ENCODE measurements at regions not wholly inside any gene's neighbourhood (a gene's known extent, or its start where the extent isn't known, plus 50 kb on each side); places are given as distances from the start of the nearest gene placed in this dataset.
A peak's percentile ranks its signal among the peaks of the same experiment; 100 is the strongest.

- DNase-seq = no peak
These were observed 138.5 kb upstream of the CDH20 start for GRCh38 chr18:61194726-61195125.

DNA sequence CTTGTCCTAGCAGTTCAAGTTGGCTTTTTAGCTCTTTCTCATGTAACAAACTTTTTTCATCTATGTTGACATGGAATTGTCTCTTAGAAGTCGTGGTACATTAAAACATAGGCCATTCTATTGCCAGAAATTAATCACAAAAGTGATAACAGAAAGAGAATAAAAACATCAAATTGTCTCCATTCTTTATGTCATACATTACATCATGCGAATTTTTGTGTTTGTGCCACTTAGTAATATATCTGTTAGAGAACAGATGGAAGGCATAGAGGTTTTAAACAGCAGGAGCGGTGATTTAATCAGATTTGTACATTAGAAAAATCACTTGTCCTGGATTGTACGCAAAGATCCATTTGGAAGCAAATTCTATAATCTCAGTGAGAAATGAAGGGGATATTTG, 136.5 kb upstream of the CDH20 start:
- no peak for DNase-seq

DNA sequence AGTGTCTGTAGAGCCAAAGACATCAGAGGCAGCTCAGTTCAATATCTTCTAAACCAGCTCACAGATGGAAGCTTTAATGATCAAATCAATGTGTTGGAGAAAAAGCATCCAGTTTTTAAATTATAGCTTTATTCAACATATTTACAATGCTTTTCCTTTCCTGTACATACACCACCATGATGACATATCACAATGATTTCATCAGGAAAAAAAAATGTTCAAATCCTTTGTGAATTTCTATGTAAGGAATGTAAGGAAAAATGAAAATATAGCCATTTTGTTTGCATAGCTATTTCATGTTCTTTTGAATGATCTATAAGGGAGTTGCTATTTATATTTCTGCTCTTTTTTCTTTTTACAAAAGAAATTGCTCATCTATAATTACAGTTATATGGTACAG, 134.7 kb upstream of the CDH20 start:
- no peak for DNase-seq

- peak in 1 of 2 donors; percentile 11 for DNase-seq
These were observed 133.9 kb upstream of the CDH20 start for GRCh38 chr18:61199171-61199848.

GRCh38 chr18:61201511-61201910, 131.7 kb upstream of the CDH20 start:
- no peak for DNase-seq

GRCh38 chr18:61203151-61203550, 130.1 kb upstream of the CDH20 start:
- DNase-seq = no peak

GRCh38 chr18:61209801-61210200, 123.4 kb upstream of the CDH20 start:
- no peak for DNase-seq

DNA sequence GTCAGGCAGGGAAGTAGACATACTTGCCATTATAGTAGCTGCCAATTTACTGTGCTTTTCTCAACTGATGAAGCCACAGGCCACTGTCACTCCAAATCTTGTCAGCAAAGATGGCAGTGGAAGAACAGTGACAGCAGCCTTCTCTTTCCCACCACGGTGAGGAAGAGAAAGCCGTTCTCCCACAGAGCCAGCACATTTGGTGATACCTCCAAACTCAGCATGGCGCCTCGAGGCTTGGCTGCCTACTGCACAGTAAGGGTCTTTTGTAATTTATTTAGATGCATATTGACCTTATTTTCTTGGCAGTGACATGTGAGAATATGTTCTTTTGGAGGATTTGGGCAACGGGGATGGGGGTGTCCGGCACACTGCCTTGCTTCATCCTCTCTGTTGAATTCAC, 117.2 kb upstream of the CDH20 start:
- no peak for DNase-seq

DNA sequence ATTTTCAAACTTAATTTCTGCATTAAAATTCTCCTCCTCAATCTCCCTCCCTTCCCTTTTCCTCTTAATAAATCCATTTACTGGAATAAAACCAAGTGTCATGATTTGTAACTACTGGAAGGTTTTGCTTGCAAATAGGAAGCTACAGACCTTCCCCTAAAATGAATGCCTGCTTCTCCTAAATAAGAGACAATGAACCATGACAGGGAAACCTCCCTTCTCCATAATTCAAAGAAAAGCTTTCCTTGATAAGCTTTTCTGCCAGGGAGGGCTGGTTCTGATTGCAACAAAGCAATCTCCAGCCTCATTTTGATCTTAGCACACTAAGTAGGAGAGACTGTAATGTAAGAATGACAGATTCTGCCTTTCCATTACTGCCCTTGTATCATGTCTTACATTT, 111.0 kb upstream of the CDH20 start:
- no peak for DNase-seq

DNA sequence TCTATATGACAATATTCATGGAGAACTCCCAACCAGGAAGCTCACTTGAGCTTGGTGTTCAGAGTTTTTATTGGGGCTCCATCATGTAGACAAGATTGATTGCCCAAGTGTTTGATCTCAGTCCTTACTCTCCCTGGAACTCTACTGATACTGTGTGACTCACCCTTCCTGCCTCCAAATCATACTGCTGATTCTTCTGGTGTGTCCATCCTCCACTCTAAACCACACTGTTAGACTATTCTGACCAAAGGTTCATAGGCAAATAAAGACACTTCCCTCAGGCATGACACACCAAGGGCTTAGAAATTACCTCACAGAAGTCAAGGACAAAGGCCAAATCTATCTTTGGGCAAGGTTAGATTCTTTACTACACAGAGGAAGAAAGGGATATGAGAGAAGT, 107.9 kb upstream of the CDH20 start:
- no peak for DNase-seq

- no peak for DNase-seq
These were observed 96.7 kb upstream of the CDH20 start for GRCh38 chr18:61236356-61237057.

GRCh38 chr18:61237529-61237928, 95.7 kb upstream of the CDH20 start:
- no peak for DNase-seq

DNA sequence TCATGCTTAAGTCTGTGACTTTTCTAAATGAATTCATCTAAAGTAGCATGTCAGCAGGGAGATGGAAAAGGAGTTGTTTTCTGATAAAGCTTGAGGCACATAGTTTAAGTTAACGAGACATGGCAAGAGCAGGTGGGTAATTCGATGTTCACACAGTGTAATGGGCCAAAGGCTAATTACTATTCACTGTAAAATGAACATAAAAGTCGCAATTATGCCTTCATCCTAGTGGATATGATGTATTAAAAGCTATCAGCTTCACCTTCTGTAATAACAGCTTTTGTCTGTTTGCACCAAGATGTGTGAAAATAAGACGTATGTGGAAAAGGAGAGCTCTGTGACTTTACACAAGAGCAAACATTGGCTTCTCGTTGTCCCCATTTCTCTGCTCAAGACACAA, 94.2 kb upstream of the CDH20 start:
- DNase-seq = no peak

- no peak for DNase-seq
These were observed 91.9 kb upstream of the CDH20 start for GRCh38 chr18:61241260-61241853.

DNA sequence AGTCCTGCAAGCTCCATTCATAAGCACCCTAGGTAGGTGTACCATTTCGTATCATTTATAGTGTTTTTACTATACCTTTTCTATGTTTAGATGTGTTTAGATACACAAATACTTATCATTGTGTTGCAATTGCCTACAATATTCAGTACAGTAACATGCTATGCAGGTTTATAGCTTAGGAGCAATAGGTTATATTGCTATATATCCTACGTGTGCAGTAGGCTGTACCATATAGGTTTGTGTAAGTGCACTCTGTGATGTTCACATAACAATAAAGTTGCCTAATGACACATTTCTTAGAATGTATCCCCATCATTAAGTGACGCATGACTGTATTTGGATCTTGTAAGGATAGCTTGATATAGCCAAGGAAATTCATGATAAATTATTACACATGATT, 88.6 kb upstream of the CDH20 start:
- DNase-seq = no peak

- no peak for DNase-seq
These were observed 88.0 kb upstream of the CDH20 start for GRCh38 chr18:61245276-61245675.

DNA sequence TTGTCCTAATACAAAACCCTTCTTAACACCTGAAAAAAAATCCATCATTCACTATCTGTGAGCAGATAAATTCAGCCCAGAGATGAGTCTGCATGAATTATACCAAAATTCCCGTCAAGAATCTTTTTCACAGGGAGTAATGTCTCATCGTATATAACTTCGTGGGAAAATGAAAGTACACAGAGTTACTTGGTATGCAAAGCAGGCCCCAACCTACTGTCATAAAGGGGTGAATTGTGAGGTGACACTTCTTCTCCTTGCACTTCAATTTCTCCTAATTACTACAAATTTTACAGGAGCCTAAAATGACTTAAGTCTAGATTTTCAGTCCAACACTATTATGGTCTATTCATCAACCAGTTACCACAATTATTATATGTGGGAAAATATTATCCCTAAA, 84.6 kb upstream of the CDH20 start:
- no peak for DNase-seq

GRCh38 chr18:61256291-61256690, 76.9 kb upstream of the CDH20 start:
- no peak for DNase-seq

- no peak for DNase-seq
These were observed 71.4 kb upstream of the CDH20 start for GRCh38 chr18:61261870-61262269.

DNA sequence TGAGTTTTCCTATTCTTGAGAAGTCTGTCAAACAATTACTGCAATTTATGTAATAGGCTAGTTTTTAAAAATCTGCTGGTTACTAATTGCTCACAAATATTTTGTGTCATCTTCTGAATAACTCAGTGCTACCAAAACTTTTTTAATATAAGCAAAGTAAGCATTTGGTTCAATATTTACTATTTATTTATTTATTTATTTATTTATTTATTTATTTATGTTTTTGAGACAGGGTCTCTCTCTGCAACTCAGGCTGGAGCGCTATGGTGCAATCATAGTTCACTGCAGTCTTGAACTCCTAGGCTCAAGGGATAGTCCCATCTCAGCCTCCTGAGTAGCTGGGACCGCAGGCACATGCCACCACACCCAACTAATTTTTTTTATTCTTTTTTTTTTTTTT, 60.4 kb upstream of the CDH20 start:
- DNase-seq = no peak

DNA sequence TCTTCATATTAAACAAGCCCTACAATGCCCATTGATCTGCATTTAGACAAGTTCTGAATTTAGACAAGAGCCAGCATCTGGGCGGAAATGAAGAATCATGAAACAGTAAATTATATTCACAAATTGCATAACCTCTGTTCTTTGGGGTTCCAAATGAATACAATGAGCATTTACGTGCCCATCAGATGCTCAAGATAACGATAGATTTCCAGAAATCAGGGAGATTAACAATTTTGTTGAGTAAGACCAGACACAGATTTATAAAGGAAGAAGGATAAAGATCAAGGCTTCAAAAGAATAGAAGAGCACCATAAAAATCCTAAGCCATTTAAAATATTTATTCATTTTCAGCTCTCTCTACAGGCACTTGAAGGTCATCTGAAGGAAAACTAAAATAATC, 59.7 kb upstream of the CDH20 start:
- DNase-seq = no peak

- no peak for DNase-seq
These were observed 58.7 kb upstream of the CDH20 start for GRCh38 chr18:61274416-61274960.

DNA sequence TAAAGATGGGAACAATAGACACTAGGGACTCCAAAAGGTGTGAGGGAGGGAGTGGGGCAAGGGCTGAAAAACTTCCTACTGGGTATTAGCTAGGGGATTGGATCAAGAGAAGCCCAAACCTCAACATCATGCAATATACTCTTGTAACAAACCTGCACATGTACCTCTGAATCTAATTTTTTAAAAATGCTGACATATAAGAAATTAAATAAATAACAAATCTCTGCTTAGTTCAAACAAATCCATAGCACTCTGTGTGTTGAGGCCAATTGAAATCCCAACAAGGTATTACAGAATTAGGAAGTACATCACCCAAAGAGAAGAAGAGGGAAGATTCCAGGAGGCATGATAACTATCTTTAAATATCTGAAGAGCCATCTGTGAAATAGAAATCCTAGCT, 55.4 kb upstream of the CDH20 start:
- no peak for DNase-seq

DNA sequence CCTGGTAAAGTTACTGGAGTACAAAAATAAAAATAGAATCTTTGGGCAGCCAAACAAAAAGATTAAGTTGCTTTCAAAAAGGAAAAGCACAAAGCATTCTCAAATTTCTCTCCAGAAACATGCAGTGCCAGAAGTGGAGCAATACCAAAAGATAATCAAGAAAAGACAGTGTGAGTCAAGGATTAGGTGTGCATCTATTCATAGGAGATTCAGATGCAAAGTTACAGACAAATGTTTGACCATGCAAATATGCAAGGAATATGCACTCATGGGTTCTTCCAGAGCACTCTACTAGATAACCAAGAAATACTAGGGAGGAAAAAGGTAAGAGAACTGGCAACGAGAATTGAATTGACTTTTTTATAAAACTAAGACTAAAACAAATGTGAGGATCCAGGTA, 51.8 kb upstream of the CDH20 start:
- DNase-seq = no peak
